Ovary (tissue), 7 donors: ENCODE measurements at regions not wholly inside any gene's neighbourhood (a gene's known extent, or its start where the extent isn't known, plus 50 kb on each side); places are given as distances from the start of the nearest gene placed in this dataset.

ENCODE experiments used
- DNase-seq, 5 donors: peaks; one replicate each; pipeline ENCODE4 v3.0.0-alpha.2; 2019 to 2020
- H3K27ac ChIP-seq, 2 donors: fragments of 200-600 bp; one replicate each; pipeline versions ENCODE4 v1.5.1 to v1.8.0; 2019 to 2022
- H3K27me3 ChIP-seq: fragments of 200-600 bp; one replicate; pipeline ENCODE4 v1.8.0; 2022
- H3K36me3 ChIP-seq: fragments of 200-600 bp; sonication (generic); one replicate; pipeline ENCODE4 v1.5.1; 2019
- H3K4me1 ChIP-seq: one replicate; pipeline ENCODE4 v1.8.1; 2013; ENCODE audit warnings: mild to moderate bottlenecking, moderate library complexity; ENCODE audit not compliant: insufficient read depth
- H3K4me3 ChIP-seq: fragments of 200-600 bp; sonication (generic); one replicate; pipeline ENCODE4 v1.5.1; 2017
- H3K9me3 ChIP-seq, 2 donors: fragments of 200-600 bp in 1 of 2; sonication (generic) in 1 of 2; one replicate each; pipeline versions ENCODE4 v1.5.1 to v1.8.1; 2013 to 2019; ENCODE audit warnings: mild to moderate bottlenecking in 1 of 2, moderate library complexity in 1 of 2
- CTCF ChIP-seq, 3 donors: fragments of 450-650 bp in 2 of 3; fragments of 200-600 bp in 1 of 3; IDR thresholded peaks; one replicate each; pipeline versions ENCODE4 v1.5.1 to v1.8.0; 2016 to 2022; ENCODE audit warnings: antibody characterized with exemption in 3 of 3, mild to moderate bottlenecking in 1 of 3
- EP300 ChIP-seq: sonication (generic); formaldehyde crosslinking; IDR thresholded peaks from one replicate; pipeline ENCODE4 v1.6.1; 2017; ENCODE audit warnings: antibody characterized with exemption
- POLR2A ChIP-seq: fragments of 450-650 bp; IDR thresholded peaks from one replicate; pipeline ENCODE4 v1.6.1; 2017; ENCODE audit warnings: antibody characterized with exemption, mild to moderate bottlenecking, moderate library complexity
- WGBS, 3 donors: extraction: QIAGEN DNeasy Blood & Tissue Kit in 1 of 3; methylation state at CpG; one replicate each; pipeline versions ENCODE4 v1.1.5 to v1.1.7; 2013 to 2017; 5-methylcytosine and 5-hydroxymethylcytosine counted together
- intact Hi-C, 4 donors: fragments of 100-400 bp; cut with DNase I; formaldehyde crosslinking; loops; one replicate each; pipeline versions ENCODE4 v1.11.0 to v1.15.1; 2022 to 2023
- donor health status: DM: no; HTN: no; CAD: no; lungs with moderate emphysema.
- donor health status: DM: no; HTN: no; CAD: no.
- donor health status: Bipolar disorder and iron deficiency.
- donor health status: DM: no; HTN: no; CAD: no.
- donor health status: DM: yes; HTN: yes; CAD: no.

DNA sequence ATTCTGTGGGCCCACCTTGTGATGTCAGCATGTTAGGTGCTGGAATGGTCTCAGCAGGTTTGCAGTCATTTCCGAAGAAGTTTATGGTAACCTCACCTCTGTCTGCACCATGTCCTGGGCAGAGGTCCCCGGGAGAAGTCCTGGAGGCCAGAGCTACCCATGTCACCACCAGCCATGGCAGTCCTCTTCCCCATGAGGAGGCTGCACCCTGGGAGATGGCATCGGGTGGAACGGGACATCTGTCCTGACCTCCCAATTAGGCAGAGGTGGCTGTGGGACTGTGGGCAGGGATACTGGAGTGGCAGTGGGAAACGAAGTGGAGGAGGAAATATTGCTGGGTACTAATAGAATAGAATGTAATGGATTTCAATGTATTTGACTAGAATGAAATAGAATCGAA is 511.8 kb upstream of the WSB1 start:
- no peaks in the 10 kb centered on the region for H3K9me3 ChIP-seq

DNA sequence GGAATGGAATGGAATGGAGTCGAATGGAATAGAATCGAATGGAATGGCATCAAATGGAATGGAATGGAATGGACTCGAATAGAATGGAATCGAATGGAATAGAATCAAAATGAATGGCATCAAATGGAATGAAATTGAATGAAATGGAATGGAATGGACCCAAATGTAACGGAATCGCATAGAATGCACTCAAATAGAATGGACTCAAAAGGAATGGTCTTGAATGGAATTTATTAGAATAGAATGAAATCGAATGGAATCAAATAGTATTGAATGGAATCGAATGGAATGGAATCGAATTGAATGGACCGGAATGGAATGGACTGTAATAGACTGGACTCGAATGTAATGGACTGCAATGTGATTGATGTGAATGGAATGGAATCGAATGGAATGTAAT is 501.4 kb upstream of the WSB1 start:
- no peak for DNase-seq
- Histone ChIP-seq H3K36me3 (no peaks in the 10 kb centered on the region), H3K27ac (no peak overlapping the region), H3K27me3 (no peaks in the 10 kb centered on the region), H3K4me1 (no peaks in the 10 kb centered on the region), H3K9me3 (peaks cover 0 to 10% of the 10 kb centered on the region in 2 donors), H3K4me3 (no peak overlapping the region)
- 81 to 86% (median 84%) methylated on average over 12 of the region's 12 CpGs for WGBS, 3 donors
- TF ChIP-seq POLR2A (no peak), EP300 (no peak), CTCF (IDR thresholded peaks at IDR 0.05) (no peak)
- intact Hi-C loops = no loop called here

More for the DNA sequence above, 511.8 kb upstream of the WSB1 start:
- no peaks in the 10 kb centered on the region for H3K4me1 ChIP-seq
- no peak overlapping the region for H3K4me3 ChIP-seq
- DNase-seq = peak in 1 of 5 donors; percentile 13
- no peak for TF ChIP-seq EP300
- no peak for TF ChIP-seq CTCF (IDR thresholded peaks at IDR 0.05)
- TF ChIP-seq POLR2A = no peak
- H3K27me3 ChIP-seq = no peaks in the 10 kb centered on the region
- intact Hi-C loops = no loop called here
- no peak overlapping the region for H3K27ac ChIP-seq
- WGBS, 3 donors = 67 to 83% (median 75%) methylated on average over 6 of the region's 6 CpGs
- no peaks in the 10 kb centered on the region for H3K36me3 ChIP-seq

- no peak for TF ChIP-seq EP300
- H3K4me1 ChIP-seq = no peaks in the 10 kb centered on the region
- no peak overlapping the region for H3K4me3 ChIP-seq
- no peak for DNase-seq
- no peaks in the 10 kb centered on the region for H3K36me3 ChIP-seq
- 71 to 79% (median 72%) methylated on average over 10 of the region's 10 CpGs for WGBS, 3 donors
- no peaks in the 10 kb centered on the region for H3K27me3 ChIP-seq
- H3K27ac ChIP-seq = no peak overlapping the region
- peaks cover 0 to 6% of the 10 kb centered on the region in 2 donors for H3K9me3 ChIP-seq
- intact Hi-C loops = no loop called here
Measured at GRCh38 chr17:26807024-26807423, 486.9 kb upstream of the WSB1 start.

GRCh38 chr17:26809033-26809432 is 484.9 kb upstream of the WSB1 start:
- no peak overlapping the region for H3K27ac ChIP-seq
- intact Hi-C loops = no loop called here
- DNase-seq = no peak
- no peak overlapping the region for H3K4me3 ChIP-seq
- H3K36me3 ChIP-seq = no peaks in the 10 kb centered on the region
- peaks cover 0 to 6% of the 10 kb centered on the region in 2 donors for H3K9me3 ChIP-seq
- no peaks in the 10 kb centered on the region for H3K4me1 ChIP-seq
- no peaks in the 10 kb centered on the region for H3K27me3 ChIP-seq
- 62 to 80% (median 71%) methylated on average over 10 of the region's 10 CpGs for WGBS, 3 donors
- TF ChIP-seq EP300 (no peak), POLR2A (no peak), CTCF (IDR thresholded peaks at IDR 0.05) (no peak)

DNA sequence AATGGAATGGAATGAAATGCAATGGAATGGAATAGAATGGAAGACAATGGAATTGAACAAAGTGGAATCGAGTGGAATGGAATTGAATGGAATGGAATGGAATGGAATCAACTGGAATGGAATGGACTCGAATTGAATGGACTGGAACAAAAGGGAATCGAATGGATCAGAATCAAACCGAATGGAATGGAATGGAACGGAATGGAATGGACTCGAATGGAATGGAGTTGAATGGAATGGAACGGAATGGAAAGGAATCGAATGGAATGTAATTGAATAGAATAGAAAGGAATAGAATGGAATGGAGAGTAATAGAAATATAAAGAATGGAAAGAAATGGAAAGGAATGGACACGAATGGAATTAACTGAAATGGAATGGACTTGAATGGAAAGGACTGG is 475.2 kb upstream of the WSB1 start:
- peaks cover 0 to 4% of the 10 kb centered on the region in 2 donors for H3K9me3 ChIP-seq

More for the DNA sequence above, 475.2 kb upstream of the WSB1 start:
- DNase-seq = no peak
- Histone ChIP-seq H3K36me3 (no peaks in the 10 kb centered on the region), H3K27ac (no peak overlapping the region), H3K27me3 (no peaks in the 10 kb centered on the region), H3K4me1 (no peaks in the 10 kb centered on the region), H3K4me3 (no peak overlapping the region)
- intact Hi-C loops = no loop called here
- TF ChIP-seq CTCF (IDR thresholded peaks at IDR 0.05) (no peak), POLR2A (no peak), EP300 (no peak)
- 71 to 79% (median 75%) methylated on average over 9 of the region's 9 CpGs for WGBS, 3 donors
